Astrocyte of the hippocampus (primary cell): ENCODE measurements at regions not wholly inside any gene's neighbourhood (a gene's known extent, or its start where the extent isn't known, plus 50 kb on each side); places are given as distances from the start of the nearest gene placed in this dataset.

ENCODE experiments used
- DNase-seq: peaks from one replicate; pipeline ENCODE4 v3.0.0; 2011; ENCODE audit warnings: low read depth, low spot score

- DNase-seq = no peak
These were observed 1176.4 kb downstream of the BRD1 start for GRCh38 chr22:48651036-48651890.

DNA sequence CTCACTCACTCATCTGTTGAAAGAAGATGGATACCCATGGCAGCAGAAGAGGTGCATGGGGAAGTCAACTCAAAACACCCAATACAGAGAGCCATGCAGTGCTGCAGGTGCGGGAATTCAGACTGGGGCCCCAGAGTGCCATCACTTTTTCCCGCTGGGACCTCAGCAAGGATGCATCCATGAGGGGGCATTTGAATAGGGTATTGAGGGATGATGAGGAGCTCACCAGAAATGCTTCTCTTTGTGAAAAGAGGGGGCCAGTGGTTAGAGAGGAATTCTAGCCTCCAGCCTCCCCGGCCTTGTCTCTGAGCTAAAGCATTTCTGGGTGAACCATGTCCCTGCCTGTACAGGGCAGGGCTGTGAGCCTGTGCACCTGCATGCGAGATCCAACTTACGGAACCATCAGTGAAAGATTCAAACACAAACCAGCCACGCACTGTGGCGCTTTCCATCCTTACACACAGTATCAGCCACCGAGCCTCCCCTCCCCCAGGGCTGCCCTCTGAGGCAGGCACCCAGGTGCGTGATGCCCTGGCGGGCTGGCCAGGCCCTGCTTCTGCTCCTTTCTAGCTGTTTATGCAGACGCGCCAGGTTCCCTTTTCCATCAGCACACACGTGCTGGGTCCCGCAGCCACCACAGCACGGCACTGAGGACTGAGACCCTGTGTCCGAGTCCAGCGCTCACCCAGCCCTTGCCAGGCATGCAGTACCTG lies 1177.2 kb downstream of the BRD1 start:
- DNase-seq = no peak

- DNase-seq = no peak
These were observed 1178.2 kb downstream of the BRD1 start for GRCh38 chr22:48649466-48649865.

GRCh38 chr22:48649031-48649430 lies 1178.6 kb downstream of the BRD1 start:
- DNase-seq = no peak

DNA sequence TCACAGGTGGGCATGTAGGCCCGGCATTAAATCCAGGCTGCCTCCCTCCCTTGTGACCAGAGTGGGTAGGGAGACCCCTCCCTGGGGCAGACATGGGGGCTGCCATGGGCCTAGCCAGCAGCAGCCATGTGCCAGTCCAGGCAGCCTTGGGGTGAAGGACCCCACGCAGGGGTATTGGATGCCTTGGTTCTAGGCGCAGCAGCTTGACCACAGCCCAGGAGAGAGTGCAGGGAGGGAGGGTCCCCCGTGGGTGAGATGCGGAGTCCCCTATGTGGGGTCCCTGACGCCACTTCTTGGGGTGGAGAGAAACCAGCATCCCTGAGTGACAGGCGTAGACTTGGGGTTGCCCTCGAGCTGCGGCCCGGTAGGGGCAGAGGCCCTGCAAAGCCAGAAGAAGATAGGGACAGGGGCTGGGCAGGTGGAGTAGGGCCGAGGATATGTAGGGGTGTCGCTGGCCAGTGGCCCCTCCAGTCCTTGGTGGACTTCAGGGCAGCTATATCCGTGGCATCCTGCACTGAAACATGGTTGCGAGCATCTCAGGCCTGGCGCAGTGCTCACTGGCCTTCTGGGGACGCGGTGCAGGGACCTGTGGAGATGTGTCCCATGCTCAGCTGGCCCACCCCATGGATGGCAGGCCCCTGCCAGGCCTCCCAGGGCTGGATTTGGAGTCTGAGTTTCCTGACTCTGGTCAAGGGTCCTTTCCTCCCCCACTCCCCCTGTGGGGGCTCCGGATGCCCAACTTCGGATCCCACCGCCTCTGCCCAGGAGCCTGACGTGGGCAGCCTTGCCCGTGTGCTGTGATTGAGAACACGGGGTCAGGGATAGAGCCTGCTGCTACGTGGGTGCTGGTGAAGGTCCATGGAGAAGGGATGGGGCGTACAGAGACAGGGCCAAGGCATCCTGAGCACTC lies 1179.8 kb downstream of the BRD1 start:
- DNase-seq = no peak

- no peak for DNase-seq
These were observed 1180.6 kb downstream of the BRD1 start for GRCh38 chr22:48647051-48647450.

- DNase-seq = no peak
These were observed 1181.3 kb downstream of the BRD1 start for GRCh38 chr22:48646216-48646925.

DNA sequence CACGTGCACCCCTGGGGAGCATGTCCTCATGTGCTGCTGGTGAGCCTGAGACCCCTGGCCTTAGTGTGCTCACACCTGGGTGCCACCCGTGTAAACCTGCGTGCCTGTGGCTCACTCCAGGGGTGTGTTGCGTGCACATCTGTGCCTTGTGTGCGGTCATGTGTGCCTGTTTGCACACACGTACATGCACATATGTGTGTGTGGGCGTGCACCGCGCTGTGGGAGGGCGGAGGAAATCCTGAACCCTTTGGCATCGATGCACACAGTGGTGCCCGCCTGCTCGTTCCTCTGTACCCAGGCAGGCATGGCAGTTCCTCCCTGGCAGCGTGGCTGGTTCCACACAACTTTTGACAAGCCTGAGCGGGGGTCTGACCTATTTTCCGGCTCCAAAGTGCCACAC lies 1181.9 kb downstream of the BRD1 start:
- no peak for DNase-seq

DNA sequence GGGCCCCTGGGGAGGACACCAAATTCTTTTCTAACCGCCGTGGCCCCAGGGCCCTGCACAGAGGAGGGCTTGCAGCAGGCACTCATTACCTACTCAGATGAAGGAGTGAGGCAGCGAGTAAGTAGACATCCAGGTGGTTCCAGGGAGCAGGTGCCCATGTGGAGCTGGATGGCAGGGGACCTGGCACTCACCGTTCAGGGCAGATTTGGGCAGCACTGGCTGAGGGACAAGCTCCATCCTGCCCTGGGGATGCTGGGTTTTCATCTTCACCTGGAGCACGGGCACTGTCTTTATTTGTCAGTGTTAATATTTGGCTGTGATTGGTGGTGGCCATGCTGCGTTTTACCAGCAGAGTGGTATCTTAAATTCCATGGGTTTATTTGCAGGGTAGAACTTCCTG lies 1182.7 kb downstream of the BRD1 start:
- DNase-seq = no peak

GRCh38 chr22:48644108-48644507 lies 1183.6 kb downstream of the BRD1 start:
- peak; percentile 49 for DNase-seq

- DNase-seq = no peak
These were observed 1184.5 kb downstream of the BRD1 start for GRCh38 chr22:48643066-48643731.

GRCh38 chr22:48642550-48642949 lies 1185.1 kb downstream of the BRD1 start:
- no peak for DNase-seq

GRCh38 chr22:48641906-48642475 lies 1185.7 kb downstream of the BRD1 start:
- DNase-seq = no peak

DNA sequence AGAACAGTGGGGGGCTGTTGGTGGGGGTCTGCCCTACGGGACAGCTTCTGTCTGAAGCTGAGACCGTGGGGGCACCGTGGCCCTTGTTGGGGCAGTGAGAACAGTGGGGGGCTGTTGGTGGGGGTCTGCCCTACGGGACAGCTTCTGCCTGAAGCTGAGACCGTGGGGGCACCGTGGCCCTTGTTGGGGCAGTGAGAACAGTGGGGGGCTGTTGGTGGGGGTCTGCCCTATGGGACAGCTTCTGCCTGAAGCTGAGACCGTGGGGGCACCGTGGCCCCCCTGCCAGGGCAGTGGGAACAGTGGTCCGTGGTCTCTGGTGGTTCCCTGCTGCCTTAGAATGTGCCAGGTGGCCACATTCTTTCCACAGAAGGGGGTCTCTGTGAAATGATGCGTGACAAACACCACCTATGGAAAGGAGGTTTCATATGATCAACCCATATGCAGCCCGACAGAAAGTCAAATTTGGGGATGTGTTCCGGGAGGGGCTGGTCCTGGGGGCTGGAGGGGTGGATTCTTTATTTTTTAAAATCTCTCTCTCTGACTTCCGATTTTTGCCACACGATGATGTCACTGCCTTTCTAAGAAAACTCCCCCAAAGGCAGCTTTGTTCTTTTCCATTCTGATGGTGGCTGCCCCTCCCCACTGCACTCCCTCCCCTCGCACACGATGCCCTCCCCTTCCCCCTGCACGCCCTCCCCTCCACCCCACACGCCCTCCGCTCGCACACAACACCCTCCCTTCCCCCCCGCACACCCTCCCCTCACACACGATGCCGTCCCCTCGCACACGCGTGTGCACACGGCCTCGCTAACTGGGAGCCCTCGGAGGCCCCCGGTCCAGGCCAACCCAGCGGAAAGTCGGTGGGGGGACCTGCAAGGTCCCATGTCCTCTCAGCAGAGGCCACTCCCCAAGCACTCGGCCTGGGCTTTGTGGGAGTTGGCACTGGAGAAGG lies 1186.5 kb downstream of the BRD1 start:
- peak; percentile 11 for DNase-seq

DNA sequence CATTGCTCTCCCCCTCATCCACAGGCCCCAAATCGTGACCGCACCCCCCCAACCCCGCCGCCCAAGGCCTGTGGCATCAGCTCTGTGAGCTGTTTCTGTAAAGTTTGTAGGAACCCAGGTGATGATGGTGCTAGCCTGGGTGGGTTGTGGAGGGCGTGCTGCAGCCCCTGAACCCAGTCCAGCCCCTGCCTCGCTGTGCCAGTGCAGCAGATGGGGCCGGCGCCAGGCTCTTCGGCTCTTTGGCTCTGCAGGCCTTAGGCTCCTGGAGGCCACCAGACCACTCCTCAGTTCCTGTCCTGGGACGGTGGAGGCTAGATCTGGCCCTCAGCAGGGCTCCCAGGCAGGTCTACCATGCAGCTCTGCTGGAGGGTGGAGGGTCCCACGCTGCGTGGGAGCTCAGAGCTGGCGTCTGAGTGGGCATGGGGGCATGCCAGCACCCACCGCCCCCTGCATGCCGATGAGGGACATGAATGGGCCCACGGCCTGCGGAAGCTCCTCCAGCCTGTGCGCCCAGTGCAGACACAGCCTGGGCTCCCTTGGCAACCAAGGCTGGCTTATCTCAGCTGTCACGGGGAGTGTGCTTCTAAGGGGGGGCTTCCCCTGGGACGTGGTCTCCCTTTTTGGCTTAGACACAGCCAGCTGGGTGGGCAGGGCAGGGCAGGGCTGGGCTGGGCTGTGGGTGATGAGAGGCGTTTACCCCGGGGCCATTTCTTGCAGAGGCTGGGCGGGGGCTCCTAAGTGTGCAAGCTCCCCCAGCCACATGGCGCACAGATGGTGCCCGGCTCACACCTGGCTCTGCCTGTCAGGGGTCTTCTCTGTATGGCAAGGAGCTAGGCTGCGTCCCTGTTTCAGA lies 1187.6 kb downstream of the BRD1 start:
- DNase-seq = no peak

DNA sequence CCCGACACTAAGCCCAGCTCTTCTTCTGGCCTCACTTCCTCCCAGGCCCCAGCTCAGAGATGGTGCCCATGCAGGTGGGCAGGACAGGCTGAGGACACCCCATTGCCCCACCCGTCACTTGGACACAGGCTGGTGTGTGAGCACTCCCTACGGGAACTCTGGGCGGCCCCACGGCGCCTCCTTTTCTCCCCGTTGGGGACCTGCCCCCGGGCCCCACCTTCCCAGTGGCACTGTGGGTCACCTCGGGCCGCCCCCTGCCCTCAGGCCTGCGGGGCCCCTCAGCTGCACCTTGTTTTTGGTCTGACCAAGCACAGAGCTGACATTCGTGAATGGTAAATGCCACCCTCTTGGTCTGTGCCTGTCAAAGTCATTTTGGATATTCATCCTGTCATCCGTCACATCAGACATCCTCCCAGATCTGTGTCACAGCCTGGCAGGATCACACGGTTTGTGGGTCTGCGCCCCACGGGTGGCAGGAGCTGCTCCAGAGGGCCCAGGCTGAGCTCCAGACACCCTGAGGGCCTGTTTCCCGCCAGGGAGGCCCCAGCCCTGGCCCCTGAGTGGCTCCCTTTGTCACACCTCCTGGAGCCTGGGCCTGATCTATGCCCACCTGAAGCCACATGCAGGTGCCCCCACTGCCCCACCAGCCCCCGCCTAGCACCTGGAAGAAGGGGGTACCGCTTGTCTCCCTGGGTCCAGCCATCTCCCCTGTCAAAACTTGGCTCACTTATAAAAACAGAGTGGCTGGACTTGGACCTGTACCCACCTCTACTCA lies 1188.5 kb downstream of the BRD1 start:
- no peak for DNase-seq

GRCh38 chr22:48637231-48637630 lies 1190.4 kb downstream of the BRD1 start:
- DNase-seq = no peak

- DNase-seq = no peak
These were observed 1190.9 kb downstream of the BRD1 start for GRCh38 chr22:48636746-48637145.
